K562 (cell line): ENCODE measurements at regions not wholly inside any gene's neighbourhood (a gene's known extent, or its start where the extent isn't known, plus 50 kb on each side); places are given as distances from the start of the nearest gene placed in this dataset.

Experiments used
- ATAC-seq: fragments of 200-7000 bp; cut with Tn5 transposase; 3 replicates; pipeline ENCODE4 v1.9.1; 2020; ENCODE audit warnings: moderate library complexity
- BruUV-seq: library from RNA; stranded (reverse); fragments of 400-500 nt; replicated peaks from 2 replicates; lab custom pipeline; 2021; lab: Mats Ljungman, UMichigan
- CTCF ChIA-PET: fragments of 300-600 bp; formaldehyde crosslinking; extraction: SDS; loops from one replicate; lab custom pipeline; 2021; ENCODE audit warnings: low intra/inter-chr PET ratio; lab: Yijun Ruan, JAX
- POLR2A ChIA-PET: fragments of 300-600, 350-650 bp; sonication (Branson Sonifier 250); formaldehyde crosslinking; extraction: SDS; loops from one replicate; lab custom pipeline; 2021; ENCODE audit warnings: antibody characterized with exemption, inconsistent platforms; lab: Yijun Ruan, JAX
- DNase-seq, 4 experiments: peaks; one replicate each; pipeline versions ENCODE4 v3.0.0 to v3.0.0-alpha.2; 2011 to 2018; ENCODE audit warnings: low spot score in 3 of 4, mixed read lengths in 3 of 4; ENCODE audit errors: extremely low read depth in 1 of 4
- FAIRE-seq: peaks from 2 replicates; lab custom pipeline; 2011; peaks lifted over from hg19 to GRCh38; lab: Jason Lieb, UNC
- H2AFZ ChIP-seq: 2 replicates; pipeline ENCODE4 v1.6.0; 2011; ENCODE audit warnings: low read depth, low read length, control low read depth, inconsistent platforms
- H3K27ac ChIP-seq: fragments of 200-600 bp; 3 replicates; pipeline ENCODE4 v1.8.0; 2011; ENCODE audit warnings: low read depth, mild to moderate bottlenecking, control low read depth, inconsistent platforms, low read length, moderate library complexity, mixed read lengths; ENCODE audit errors: extremely low read depth
- H3K27me3 ChIP-seq, 2 experiments: fragments of 300-600 bp in 1 of 2; 2 replicates in 1 of 2; 3 replicates in 1 of 2; pipeline versions ENCODE4 v1.6.0 to v1.8.0; 2011; ENCODE audit warnings: inconsistent platforms in 2 of 2, low read length in 2 of 2, mild to moderate bottlenecking in 1 of 2, mixed read lengths in 1 of 2, moderate library complexity in 1 of 2; ENCODE audit not compliant: control insufficient read depth in 2 of 2, insufficient read depth in 2 of 2
- H3K36me3 ChIP-seq: fragments of 300-600 bp; 3 replicates; pipeline ENCODE4 v1.8.0; 2011; ENCODE audit warnings: mild to moderate bottlenecking, low read length, inconsistent platforms; ENCODE audit not compliant: control insufficient read depth, insufficient read depth
- H3K4me1 ChIP-seq, 2 experiments: fragments of 200-600 bp in 1 of 2; replicated peaks in 1 of 2; 2 replicates in 1 of 2; 3 replicates in 1 of 2; pipeline versions ENCODE4 v1.5.1 to v1.8.0; 2011; ENCODE audit warnings: inconsistent platforms in 2 of 2, low read length in 2 of 2, mild to moderate bottlenecking in 1 of 2, mixed read lengths in 1 of 2, moderate library complexity in 1 of 2; ENCODE audit not compliant: control insufficient read depth in 2 of 2, insufficient read depth in 2 of 2
- H3K4me2 ChIP-seq: 2 replicates; pipeline ENCODE4 v1.6.1; 2011; ENCODE audit warnings: low read length, control low read depth, inconsistent platforms, mixed read lengths; ENCODE audit not compliant: insufficient read depth
- H3K4me3 ChIP-seq: fragments of 200-600 bp; sonication (generic), shearing (Covaris generic); 2 replicates; pipeline ENCODE4 v1.5.1; 2016; ENCODE audit warnings: control low read depth, inconsistent platforms
- H3K79me2 ChIP-seq: fragments of 200-600 bp; 3 replicates; pipeline ENCODE4 v1.8.0; 2011; ENCODE audit warnings: low read length, inconsistent platforms; ENCODE audit not compliant: control insufficient read depth, insufficient read depth
- H3K9ac ChIP-seq, 2 experiments: 2 replicates each; pipeline versions ENCODE4 v1.6.0 to v1.6.1; 2011; ENCODE audit warnings: low read depth in 2 of 2, low read length in 2 of 2, control low read depth in 1 of 2, inconsistent platforms in 1 of 2, mild to moderate bottlenecking in 1 of 2, mixed read lengths in 1 of 2; ENCODE audit not compliant: insufficient read depth in 1 of 2
- H3K9me1 ChIP-seq: one replicate; pipeline ENCODE4 v1.6.0; 2011; ENCODE audit warnings: inconsistent platforms, mild to moderate bottlenecking, low read length, moderate library complexity; ENCODE audit not compliant: control insufficient read depth, insufficient read depth
- H3K9me3 ChIP-seq: replicated peaks from 2 replicates; pipeline ENCODE4 v1.5.1; 2011; ENCODE audit warnings: low read depth, low read length, inconsistent platforms; ENCODE audit not compliant: control insufficient read depth, insufficient read depth
- H4K20me1 ChIP-seq: replicated peaks from 2 replicates; pipeline ENCODE4 v1.6.1; 2011; ENCODE audit warnings: low read length, inconsistent platforms, mixed read lengths; ENCODE audit not compliant: control insufficient read depth, insufficient read depth
- HEY1 ChIP-seq: fragments of 250-450 bp; sonication (Bioruptor Pico); IDR thresholded peaks from 2 replicates; pipeline ENCODE4 v1.5.0; 2020; ENCODE audit warnings: mild to moderate bottlenecking, moderate library complexity, borderline replicate concordance
- NBN ChIP-seq: fragments of 450-650 bp; IDR thresholded peaks from 2 replicates; pipeline ENCODE4 v1.6.1; 2016; ENCODE audit warnings: low read depth, mild to moderate bottlenecking
- SNIP1 ChIP-seq: fragments of 450-650 bp; IDR thresholded peaks from 2 replicates; pipeline ENCODE4 v1.7.1; 2017; ENCODE audit warnings: low read depth, mild to moderate bottlenecking
- ZKSCAN3 ChIP-seq: fragments of 250-450 bp; sonication (Bioruptor Pico); IDR thresholded peaks from 2 replicates; pipeline ENCODE4 v1.4.0; 2020
- ZNF316 ChIP-seq: fragments of 450-650 bp; IDR thresholded peaks from 2 replicates; pipeline ENCODE4 v1.6.1; 2016
- ZSCAN29 ChIP-seq: fragments of 450-650 bp; IDR thresholded peaks from 2 replicates; pipeline ENCODE4 v1.6.1; 2017
- WGBS: fragments of 100-300 bp; shearing (Covaris generic); methylation state at CpG from one replicate; pipeline ENCODE4 v1.1.6; 2016; ENCODE audit warnings: low coverage, mixed read lengths; ENCODE audit not compliant: insufficient coverage; ENCODE audit errors: missing lambda C conversion rate; 5-methylcytosine and 5-hydroxymethylcytosine counted together
- in situ Hi-C: fragments of 300-500 bp; cut with MboI; formaldehyde crosslinking; loops from 4 replicates; pipeline ENCODE4 v1.15.0; 2018; ENCODE audit warnings: inconsistent platforms, mixed read lengths
- intact Hi-C: fragments of 100-400 bp; cut with micrococcal nuclease; formaldehyde crosslinking; loops from 2 replicates; pipeline ENCODE4 v1.14.2; 2022
- TF ChIP-seq, protein P1 (sequence below): fragments of 450-650 bp; formaldehyde crosslinking; conservative IDR thresholded peaks from 2 replicates; pipeline ENCODE4 v1.4.0; 2022; ENCODE audit warnings: mild to moderate bottlenecking, missing genetic modification characterization
- TF ChIP-seq, protein P2 (sequence below): fragments of 450-650 bp; IDR thresholded peaks from one replicate; pipeline ENCODE4 v1.6.1; 2018; ENCODE audit warnings: mild to moderate bottlenecking, moderate library complexity; ENCODE audit not compliant: partially characterized antibody

DNA sequence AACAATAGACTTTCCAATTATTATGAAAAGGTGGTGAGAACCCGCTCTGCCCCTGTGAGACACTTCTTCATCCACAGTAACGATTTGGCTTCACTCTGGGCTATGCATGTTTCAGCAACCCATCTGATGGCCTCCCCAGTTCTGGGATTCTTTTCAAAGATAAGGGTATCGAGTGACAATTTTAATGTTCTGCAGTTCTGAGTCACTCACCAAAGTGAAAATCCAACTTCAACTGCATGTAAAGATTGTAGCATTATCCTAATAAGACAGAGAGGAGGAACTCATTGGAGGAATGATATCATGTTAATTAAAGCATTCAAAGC is 1078.3 kb upstream of the SEMA6A start:
- CTCF ChIA-PET: no interaction called here
- H3K36me3 ChIP-seq: no peaks in the 10 kb centered on the region
- FAIRE-seq (no peak), ATAC-seq (no peak), DNase-seq (no peak)
- 0% methylated on average over 3 of the region's 3 CpGs for WGBS
- no peaks in the 10 kb centered on the region for H3K9me1 ChIP-seq
- no peak overlapping the region for H3K9ac ChIP-seq
- H3K27ac ChIP-seq: no peak overlapping the region
- TF ChIP-seq ZSCAN29 (no peak), NBN (no peak), ZNF316 (no peak), HEY1 (CRISPR knock-in tag) (no peak), ZKSCAN3 (CRISPR knock-in tag) (no peak), SNIP1 (no peak)
- TF ChIP-seq, protein P1, sequence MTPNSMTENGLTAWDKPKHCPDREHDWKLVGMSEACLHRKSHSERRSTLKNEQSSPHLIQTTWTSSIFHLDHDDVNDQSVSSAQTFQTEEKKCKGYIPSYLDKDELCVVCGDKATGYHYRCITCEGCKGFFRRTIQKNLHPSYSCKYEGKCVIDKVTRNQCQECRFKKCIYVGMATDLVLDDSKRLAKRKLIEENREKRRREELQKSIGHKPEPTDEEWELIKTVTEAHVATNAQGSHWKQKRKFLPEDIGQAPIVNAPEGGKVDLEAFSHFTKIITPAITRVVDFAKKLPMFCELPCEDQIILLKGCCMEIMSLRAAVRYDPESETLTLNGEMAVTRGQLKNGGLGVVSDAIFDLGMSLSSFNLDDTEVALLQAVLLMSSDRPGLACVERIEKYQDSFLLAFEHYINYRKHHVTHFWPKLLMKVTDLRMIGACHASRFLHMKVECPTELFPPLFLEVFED (CRISPR knock-in tag): no peak
- TF ChIP-seq, protein P2, sequence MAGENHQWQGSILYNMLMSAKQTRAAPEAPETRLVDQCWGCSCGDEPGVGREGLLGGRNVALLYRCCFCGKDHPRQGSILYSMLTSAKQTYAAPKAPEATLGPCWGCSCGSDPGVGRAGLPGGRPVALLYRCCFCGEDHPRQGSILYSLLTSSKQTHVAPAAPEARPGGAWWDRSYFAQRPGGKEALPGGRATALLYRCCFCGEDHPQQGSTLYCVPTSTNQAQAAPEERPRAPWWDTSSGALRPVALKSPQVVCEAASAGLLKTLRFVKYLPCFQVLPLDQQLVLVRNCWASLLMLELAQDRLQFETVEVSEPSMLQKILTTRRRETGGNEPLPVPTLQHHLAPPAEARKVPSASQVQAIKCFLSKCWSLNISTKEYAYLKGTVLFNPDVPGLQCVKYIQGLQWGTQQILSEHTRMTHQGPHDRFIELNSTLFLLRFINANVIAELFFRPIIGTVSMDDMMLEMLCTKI: no peak
- H3K79me2 ChIP-seq: no peaks in the 10 kb centered on the region
- no peaks in the 10 kb centered on the region for H4K20me1 ChIP-seq
- H3K4me2 ChIP-seq: no peak overlapping the region
- POLR2A ChIA-PET: no interaction called here
- H2AFZ ChIP-seq: no peak overlapping the region
- H3K4me1 ChIP-seq: no peaks in the 10 kb centered on the region
- BruUV-seq: no TSS peak
- no peaks in the 10 kb centered on the region for H3K27me3 ChIP-seq
- intact Hi-C loops (no loop called here), in situ Hi-C loops (no loop called here)
- no peaks in the 10 kb centered on the region for H3K9me3 ChIP-seq
- H3K4me3 ChIP-seq: no peak overlapping the region
